ENCODE measurements at regions not wholly inside any gene's neighbourhood (a gene's known extent, or its start where the extent isn't known, plus 50 kb on each side); places are given as distances from the start of the nearest gene placed in this dataset.

DNA sequence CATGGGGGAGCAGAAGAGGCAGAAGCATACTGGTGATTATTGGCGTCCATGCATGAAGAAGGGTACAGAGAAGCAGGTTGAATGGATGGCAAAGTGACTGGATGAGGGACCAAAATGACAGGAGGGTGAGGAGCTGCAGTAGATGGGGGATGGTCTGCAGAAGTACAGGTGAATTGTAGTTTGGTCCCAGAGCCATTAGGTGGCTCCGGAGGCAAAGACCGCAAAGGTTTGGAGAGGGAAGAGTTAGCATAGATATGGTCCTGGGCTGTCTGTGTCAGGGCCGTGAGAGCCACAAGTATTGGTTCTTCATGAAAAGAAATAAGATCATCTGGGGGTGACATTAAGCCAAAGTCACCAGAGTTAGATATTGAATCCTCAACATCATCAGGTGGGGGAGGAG is 59.0 kb upstream of the ZNF726 start:
- DNase-seq (ENCODE audit: low read depth) = no peak

DNA sequence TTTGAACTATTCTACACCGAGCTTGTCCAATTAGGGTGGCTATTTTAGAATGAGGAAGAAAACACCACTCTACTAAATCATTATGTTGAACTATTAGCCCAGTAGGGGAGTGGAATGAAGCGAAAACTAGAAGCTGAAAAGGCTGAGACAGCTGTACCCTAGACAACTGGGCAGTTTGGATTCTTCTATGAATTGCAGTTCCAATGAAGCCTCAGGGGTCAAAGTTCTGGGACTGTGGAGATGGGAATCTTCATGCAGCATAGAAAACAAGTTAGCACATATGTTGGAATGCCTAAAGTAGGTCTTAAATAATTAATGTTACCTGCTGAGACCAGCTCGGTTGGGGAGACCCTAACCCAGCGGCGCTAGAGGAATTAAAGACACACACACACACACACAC is 62.7 kb upstream of the ZNF726 start:
- DNase-seq (ENCODE audit: low read depth) = no peak

DNA sequence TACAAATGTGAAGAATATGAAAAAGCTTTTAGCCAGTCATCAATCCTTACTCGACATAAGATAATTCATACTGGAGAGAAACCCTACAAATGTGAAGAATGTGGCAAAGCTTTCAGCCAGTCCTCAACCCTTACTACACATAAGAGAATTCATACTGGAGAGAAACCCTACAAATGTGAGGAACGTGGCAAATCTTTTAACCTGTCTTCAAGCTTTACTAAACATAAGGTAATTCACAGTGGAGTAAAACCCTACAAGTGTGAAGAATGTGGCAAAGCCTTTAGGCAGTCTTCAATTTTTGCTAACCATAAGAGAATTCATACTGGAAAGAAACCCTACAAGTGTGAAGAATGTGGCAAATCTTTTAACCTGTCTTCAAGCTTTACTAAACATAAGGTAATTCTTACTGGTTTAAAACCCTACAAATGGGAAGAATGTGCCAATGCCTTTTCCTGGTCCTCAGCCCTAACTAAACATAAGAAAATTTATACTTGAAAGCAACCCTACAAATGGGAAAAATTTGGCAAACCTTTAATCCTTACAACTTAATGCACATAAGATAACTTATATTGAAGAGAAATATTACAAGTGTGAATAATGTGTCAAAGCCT is 74.1 kb upstream of the ZNF681 start:
- DNase-seq (ENCODE audit: low read depth) = no peak

DNA sequence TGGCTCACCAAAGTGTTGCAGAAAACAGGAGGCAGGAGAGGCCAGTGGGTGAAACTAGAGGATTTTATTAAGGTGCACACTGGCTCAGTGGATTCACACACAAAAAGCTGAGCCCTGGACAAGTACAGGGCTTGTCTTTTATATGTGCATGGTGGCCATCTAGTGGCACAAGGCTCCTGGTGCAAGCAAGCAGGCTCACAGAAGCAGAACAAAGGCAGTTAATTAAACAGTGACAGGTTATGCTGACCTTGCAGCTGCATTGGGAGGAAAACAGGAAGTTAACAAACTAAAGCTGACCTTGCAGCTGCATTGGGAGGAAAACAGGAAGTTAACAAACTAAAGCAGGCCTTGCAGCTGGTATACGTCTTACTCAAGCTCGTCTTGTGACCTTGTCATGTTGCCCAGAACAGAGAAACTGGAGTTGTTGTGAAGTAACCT is 65.3 kb upstream of the ZNF681 start:
- no peak for DNase-seq (ENCODE audit: low read depth)

DNA sequence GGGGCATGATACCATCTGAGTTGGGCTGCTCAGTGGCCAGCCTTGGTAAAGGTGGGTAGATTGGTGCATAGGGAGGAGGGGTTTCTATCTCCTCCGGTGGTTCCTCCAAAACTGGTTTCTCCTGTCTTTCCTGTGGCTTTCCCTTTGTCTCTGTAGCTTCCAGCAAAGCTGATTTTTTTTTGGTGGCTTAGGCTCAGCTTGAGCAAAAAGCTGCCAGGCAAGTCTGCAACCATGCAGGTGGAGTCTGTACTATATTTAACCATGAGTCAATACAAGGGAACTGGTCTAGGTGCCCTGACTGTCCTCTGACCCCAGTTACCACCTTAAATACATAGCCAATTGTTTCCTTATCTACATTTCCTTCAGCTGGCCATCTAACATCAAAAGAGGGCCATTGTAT is 64.0 kb upstream of the ZNF681 start:
- DNase-seq (ENCODE audit: low read depth) = no peak

DNA sequence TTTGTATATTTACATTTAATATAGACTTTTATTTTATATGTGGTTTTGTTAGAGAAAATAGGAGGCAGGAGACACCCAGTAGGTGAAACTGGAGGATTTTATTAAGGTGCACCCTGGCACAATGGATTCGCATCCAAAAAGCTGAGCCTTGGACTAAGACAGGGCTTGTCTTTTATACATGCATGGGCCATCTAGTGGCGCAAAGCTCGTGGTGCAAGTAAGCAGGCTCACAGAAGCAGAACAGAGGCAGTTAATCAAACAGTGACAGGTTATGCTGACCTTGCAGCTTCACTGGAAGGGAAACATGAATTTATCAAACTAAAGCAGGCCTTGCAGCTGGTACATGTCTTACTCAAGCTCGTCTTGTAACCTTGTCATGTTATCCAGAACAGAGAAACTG is 58.8 kb upstream of the ZNF681 start:
- DNase-seq (ENCODE audit: low read depth) = peak; percentile 15

DNA sequence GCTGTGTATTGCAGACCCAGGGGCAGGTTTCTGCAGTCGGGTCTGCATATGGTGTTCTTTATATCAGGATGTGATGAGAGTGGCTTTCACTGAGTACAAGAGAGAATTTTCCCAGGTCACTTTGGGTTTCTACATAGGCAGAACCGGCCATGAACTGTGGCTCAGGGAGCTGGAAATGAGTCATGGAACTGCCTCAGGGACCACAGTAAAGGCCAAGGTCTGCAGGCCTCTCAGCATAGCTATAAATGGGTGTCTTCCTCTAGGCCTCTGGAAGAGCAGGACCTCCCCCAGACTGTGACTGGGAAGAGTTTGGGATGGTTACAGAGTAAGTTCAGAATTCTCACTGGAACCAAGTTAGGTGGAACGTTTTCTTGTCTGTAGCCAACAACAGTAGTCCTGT is 51.8 kb upstream of the ZNF681 start:
- DNase-seq (ENCODE audit: low read depth) = no peak
